H1 (cell line): ENCODE measurements at regions not wholly inside any gene's neighbourhood (a gene's known extent, or its start where the extent isn't known, plus 50 kb on each side); places are given as distances from the start of the nearest gene placed in this dataset.
A peak's percentile ranks its signal among the peaks of the same experiment; 100 is the strongest.

ENCODE experiments used
- CTBP2 ChIP-seq: IDR thresholded peaks from 2 replicates; pipeline ENCODE4 v1.7.0; 2011; ENCODE audit warnings: borderline replicate concordance, mild to moderate bottlenecking, moderate library complexity, mixed read lengths, low read length; ENCODE audit not compliant: insufficient read depth, insufficient read length
- HDAC2 ChIP-seq, 2 experiments: fragments of 300-600 bp in 1 of 2; sonication (generic) in 1 of 2; IDR thresholded peaks; 2 replicates each; pipeline ENCODE4 v1.6.1; 2011 to 2012; ENCODE audit warnings: low read depth in 2 of 2, low read length in 2 of 2, mild to moderate bottlenecking in 2 of 2, moderate library complexity in 2 of 2, borderline replicate concordance in 1 of 2, inconsistent platforms in 1 of 2
- HDAC6 ChIP-seq: IDR thresholded peaks from one replicate; pipeline ENCODE4 v1.7.1; 2012; ENCODE audit warnings: low read depth, mild to moderate bottlenecking, inconsistent platforms, low read length, moderate library complexity
- POLR2AphosphoS5 ChIP-seq: IDR thresholded peaks from 2 replicates; pipeline ENCODE4 v1.6.1; 2011; ENCODE audit warnings: low read depth, low read length
- POU5F1 ChIP-seq: IDR thresholded peaks from 2 replicates; pipeline ENCODE4 v1.6.1; 2011; ENCODE audit warnings: low read depth, mild to moderate bottlenecking, low read length, moderate library complexity
- TBP ChIP-seq: IDR thresholded peaks from 2 replicates; pipeline ENCODE4 v1.6.1; 2011; ENCODE audit warnings: low read depth, low read length, improper control_type of control experiment
- TF ChIP-seq, protein P1 (sequence below), 3 experiments: IDR thresholded peaks; 1 replicate in 2 of 3; 2 replicates in 1 of 3; pipeline versions ENCODE4 v1.5.1 to v1.6.1; 2011; ENCODE audit warnings: low read length in 3 of 3, mild to moderate bottlenecking in 3 of 3, inconsistent platforms in 2 of 3, low read depth in 1 of 3, moderate library complexity in 1 of 3; ENCODE audit not compliant: insufficient read depth in 1 of 3; ENCODE audit errors: control extremely low read depth in 1 of 3

DNA sequence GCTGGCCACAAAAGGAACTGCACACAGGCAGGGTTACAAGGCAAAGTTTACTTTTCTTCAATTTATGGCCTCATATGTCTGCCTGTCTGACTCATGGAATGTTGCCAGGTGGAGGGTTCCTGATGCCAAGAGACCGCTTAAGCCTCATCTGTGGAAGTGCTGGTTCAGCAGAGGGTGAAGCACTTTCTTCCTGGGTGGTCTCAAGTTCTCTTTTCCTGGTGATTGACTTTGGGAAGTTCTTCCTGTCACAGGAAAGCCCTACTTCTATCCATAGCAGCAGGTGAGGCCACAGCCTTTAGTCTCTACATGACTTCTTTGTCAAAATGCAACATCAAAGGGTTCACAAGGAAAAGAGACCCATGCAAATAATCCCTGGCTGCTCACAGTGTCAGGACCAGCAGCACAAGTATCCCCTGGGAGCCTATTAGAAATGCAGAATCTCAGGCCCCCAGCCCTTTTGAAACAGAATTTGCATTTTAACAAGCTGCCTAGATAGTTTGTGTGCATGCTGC lies 81.4 kb upstream of the IGFBP7 start (continued):
- TF ChIP-seq HDAC2 (IDR thresholded peaks at IDR 0.05; ENCODE audit: borderline replicate concordance in 1 of 2, low read depth in 2 of 2, low read length in 2 of 2) (0 out of 4 replicates have a peak, but pooled peaks have one; percentile 66 to 74), HDAC6 (no peak), POLR2AphosphoS5 (no peak), CTBP2 (peak; percentile 87), POU5F1 (no peak), TBP (no peak)
- TF ChIP-seq, protein P1, sequence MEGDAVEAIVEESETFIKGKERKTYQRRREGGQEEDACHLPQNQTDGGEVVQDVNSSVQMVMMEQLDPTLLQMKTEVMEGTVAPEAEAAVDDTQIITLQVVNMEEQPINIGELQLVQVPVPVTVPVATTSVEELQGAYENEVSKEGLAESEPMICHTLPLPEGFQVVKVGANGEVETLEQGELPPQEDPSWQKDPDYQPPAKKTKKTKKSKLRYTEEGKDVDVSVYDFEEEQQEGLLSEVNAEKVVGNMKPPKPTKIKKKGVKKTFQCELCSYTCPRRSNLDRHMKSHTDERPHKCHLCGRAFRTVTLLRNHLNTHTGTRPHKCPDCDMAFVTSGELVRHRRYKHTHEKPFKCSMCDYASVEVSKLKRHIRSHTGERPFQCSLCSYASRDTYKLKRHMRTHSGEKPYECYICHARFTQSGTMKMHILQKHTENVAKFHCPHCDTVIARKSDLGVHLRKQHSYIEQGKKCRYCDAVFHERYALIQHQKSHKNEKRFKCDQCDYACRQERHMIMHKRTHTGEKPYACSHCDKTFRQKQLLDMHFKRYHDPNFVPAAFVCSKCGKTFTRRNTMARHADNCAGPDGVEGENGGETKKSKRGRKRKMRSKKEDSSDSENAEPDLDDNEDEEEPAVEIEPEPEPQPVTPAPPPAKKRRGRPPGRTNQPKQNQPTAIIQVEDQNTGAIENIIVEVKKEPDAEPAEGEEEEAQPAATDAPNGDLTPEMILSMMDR (IDR thresholded peaks at IDR 0.05; ENCODE audit: control extremely low read depth in 1 of 3, insufficient read depth in 1 of 3, low read depth in 1 of 3, low read length in 3 of 3), result no peak
